ENCODE measurements at regions not wholly inside any gene's neighbourhood (a gene's known extent, or its start where the extent isn't known, plus 50 kb on each side); places are given as distances from the start of the nearest gene placed in this dataset.

DNA sequence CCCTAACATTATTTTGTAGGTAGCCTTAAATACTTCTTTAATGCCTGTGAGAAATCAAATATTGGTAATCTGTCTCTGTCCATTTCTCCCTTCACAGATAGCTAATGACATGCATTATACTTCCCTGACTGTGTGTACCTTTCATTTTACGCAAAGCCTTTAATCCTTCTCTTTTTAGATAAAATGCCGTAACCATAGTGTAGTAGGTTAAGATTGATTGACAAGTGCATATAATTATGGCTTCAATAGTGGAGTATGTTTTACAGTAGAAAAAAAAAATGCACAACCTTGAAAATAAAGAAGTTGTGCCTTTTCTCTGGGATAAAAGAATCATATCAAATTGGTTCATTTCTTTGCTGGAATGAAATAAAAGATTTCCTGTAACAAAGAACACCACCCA is 559.6 kb upstream of the GRAMD2B start:
- no peak for DNase-seq (ENCODE audit: low read depth)
- TF ChIP-seq, protein P1, sequence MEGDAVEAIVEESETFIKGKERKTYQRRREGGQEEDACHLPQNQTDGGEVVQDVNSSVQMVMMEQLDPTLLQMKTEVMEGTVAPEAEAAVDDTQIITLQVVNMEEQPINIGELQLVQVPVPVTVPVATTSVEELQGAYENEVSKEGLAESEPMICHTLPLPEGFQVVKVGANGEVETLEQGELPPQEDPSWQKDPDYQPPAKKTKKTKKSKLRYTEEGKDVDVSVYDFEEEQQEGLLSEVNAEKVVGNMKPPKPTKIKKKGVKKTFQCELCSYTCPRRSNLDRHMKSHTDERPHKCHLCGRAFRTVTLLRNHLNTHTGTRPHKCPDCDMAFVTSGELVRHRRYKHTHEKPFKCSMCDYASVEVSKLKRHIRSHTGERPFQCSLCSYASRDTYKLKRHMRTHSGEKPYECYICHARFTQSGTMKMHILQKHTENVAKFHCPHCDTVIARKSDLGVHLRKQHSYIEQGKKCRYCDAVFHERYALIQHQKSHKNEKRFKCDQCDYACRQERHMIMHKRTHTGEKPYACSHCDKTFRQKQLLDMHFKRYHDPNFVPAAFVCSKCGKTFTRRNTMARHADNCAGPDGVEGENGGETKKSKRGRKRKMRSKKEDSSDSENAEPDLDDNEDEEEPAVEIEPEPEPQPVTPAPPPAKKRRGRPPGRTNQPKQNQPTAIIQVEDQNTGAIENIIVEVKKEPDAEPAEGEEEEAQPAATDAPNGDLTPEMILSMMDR (IDR thresholded peaks at IDR 0.05; ENCODE audit: insufficient read depth, low read length): no peak
- H3K4me3 ChIP-seq (ENCODE audit: low read depth, low read length): no peak overlapping the region

DNA sequence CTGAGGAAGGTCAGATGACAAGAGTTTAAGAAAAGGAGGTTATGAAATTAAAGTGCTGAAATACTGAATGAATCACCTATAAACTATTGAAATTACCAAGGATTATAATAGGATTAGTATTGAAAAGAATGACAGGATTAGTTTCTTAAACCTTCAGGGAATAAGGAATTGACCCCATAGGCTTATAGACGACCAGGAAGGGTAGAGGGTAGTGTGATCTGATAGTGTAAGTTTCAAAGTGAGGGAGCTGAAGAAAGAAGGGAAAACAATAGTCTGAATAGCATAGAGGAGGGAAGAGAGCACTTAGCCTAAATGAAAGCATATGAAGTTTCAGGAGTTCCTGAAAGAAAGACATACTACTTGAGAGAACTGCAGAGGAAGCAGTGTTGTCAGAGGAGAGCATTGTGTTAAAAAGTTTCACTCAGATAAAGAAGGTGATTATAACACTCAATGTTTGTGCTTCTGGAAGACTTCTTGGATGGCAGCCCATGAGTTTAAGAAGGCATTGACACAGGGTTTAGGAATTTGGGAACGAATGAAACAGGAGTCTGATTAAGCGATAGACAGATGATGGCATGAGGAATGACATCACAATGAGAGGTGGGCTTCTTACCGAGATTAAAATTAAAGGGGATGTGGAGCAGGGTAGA is 557.9 kb upstream of the GRAMD2B start:
- TF ChIP-seq, protein P1 (IDR thresholded peaks at IDR 0.05; ENCODE audit: insufficient read depth, low read length): no peak
- no peak overlapping the region for H3K4me3 ChIP-seq (ENCODE audit: low read depth, low read length)
- DNase-seq (ENCODE audit: low read depth): peak; percentile 64

DNA sequence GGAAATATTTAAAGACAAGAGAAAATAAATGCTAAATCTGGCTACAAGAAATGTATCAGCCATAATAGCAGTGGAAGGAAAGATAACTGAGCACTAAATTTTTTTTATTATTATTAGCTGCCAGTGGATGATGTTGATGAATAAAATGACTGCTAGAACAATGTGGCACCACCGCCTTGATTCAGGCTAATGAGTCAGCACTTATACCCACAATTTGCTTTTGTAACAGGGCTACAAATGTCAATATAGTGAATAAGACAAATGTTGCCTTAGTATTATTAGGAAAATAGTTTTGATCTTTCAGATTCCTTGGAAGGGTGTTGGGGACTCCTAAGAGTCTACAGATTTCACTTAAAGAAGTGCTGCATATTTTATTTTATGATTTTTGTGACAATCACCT is 555.2 kb upstream of the GRAMD2B start:
- TF ChIP-seq, protein P1 (IDR thresholded peaks at IDR 0.05; ENCODE audit: insufficient read depth, low read length): no peak
- no peak overlapping the region for H3K4me3 ChIP-seq (ENCODE audit: low read depth, low read length)
- peak; percentile 31 for DNase-seq (ENCODE audit: low read depth)

DNA sequence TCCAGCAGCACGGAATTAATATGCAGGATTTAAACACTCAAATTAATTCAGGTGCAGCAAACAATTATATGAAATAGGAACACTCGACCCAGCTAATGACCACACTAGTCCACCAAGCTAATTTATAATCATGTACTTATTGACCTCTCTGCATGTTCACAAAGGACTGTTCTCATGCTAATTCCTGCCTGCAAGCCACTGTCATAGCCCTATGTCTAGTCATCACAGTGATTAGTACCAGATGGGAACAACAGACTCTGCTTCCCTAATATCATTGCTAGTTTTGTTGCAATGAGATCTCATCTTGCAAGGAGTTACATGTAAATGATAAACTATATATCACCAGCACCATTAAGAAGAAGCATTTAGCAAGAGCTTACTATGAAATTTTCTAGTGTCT is 553.0 kb upstream of the GRAMD2B start:
- peak; percentile 46 for DNase-seq (ENCODE audit: low read depth)

DNA sequence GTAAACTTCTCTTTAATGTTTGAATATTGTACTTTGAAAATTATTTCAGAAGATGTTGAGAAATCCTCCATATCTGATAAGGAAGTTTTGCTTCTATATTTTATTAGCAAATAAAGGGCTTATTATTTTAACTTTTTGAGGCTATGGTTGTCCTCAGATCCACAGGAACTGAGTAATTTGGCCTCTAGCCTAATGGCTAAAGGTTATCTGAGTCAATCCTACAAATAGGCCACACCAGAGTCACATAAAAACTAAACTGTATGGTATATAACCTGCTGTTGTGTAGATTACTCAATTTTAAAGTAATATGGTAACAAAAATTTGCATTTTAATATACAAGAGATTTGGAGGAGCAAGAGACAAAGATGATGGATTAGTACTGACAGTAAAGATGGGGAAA is 549.2 kb upstream of the GRAMD2B start:
- TF ChIP-seq, protein P1 (IDR thresholded peaks at IDR 0.05; ENCODE audit: insufficient read depth, low read length): no peak
- H3K4me3 ChIP-seq (ENCODE audit: low read depth, low read length): no peak overlapping the region
- no peak for DNase-seq (ENCODE audit: low read depth)

More for the DNA sequence above, 553.0 kb upstream of the GRAMD2B start:
- no peak overlapping the region for H3K4me3 ChIP-seq (ENCODE audit: low read depth, low read length)
- TF ChIP-seq, protein P1 (IDR thresholded peaks at IDR 0.05; ENCODE audit: insufficient read depth, low read length): no peak

DNA sequence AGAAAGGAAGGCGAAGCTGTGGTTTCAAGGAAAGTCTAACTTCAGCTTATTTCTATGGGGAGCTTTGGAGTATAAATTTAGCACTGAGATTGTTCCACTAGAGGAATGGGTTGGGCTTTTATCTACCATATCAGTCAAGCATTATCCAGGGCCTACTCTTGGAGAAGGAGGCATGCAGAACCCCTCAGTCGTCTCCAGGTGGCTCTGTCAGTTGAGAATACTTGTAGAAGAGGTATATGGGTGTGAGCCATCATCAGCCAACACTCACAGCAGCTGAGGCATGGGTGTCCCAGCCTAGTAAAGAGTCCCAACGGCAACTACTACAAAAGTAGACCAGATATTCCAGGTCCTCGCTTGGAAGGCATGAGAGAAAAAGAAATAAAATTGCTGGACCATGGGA is 548.5 kb upstream of the GRAMD2B start:
- no peak overlapping the region for H3K4me3 ChIP-seq (ENCODE audit: low read depth, low read length)
- DNase-seq (ENCODE audit: low read depth): no peak
- TF ChIP-seq, protein P1 (IDR thresholded peaks at IDR 0.05; ENCODE audit: insufficient read depth, low read length): no peak

DNA sequence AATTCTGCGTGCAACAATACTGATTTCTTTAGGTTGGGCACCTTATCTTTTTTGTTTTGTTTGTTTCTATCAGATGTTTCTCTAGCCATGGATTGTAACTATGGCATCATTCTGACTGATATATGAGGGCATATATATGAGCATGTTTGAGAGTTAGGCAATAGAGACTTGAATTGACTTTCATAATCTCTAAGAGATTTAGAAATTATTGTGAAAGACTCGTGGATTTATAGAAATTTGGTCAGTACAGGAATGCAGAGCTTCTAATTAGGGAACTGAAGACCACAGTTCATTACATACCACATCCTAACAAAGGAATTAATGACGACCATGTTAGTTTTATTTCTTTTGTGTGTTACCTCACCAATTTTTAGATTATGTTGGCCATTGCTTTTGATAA is 546.0 kb upstream of the GRAMD2B start:
- no peak for DNase-seq (ENCODE audit: low read depth)
- H3K4me3 ChIP-seq (ENCODE audit: low read depth, low read length): no peak overlapping the region
- TF ChIP-seq, protein P1 (IDR thresholded peaks at IDR 0.05; ENCODE audit: insufficient read depth, low read length): no peak
